Breast epithelium (tissue), 3 donors: ENCODE measurements at regions not wholly inside any gene's neighbourhood (a gene's known extent, or its start where the extent isn't known, plus 50 kb on each side); places are given as distances from the start of the nearest gene placed in this dataset.

ENCODE experiments used
- POLR2A ChIP-seq: fragments of 450-650 bp; IDR thresholded peaks from one replicate; pipeline ENCODE4 v1.6.1; 2016; ENCODE audit warnings: antibody characterized with exemption, mild to moderate bottlenecking, moderate library complexity
- TF ChIP-seq, protein P1 (sequence below), 3 donors: fragments of 450-650 bp; IDR thresholded peaks; one replicate each; pipeline ENCODE4 v1.5.1; 2016 to 2017; ENCODE audit warnings: antibody characterized with exemption in 3 of 3, mild to moderate bottlenecking in 3 of 3, moderate library complexity in 3 of 3

DNA sequence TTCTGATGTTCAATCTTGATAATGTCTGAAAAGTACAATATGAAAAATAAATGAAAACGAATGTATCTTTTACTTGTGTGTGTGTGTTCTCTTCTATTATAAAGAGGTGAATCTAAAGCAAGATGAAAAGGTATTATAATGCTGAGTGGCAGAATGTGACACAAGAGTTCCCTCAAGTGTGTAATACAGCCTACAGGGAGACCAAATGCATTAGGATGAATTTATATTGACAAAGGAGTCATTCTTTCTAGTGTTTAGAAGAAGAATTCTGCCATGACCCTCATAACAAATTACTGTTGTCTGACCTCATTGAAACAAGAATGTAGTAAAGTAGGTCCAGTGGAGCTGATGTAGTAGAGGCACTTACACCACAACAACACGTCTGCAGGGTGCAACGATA, 1119.0 kb upstream of the CDH10 start:
- TF ChIP-seq, protein P1, sequence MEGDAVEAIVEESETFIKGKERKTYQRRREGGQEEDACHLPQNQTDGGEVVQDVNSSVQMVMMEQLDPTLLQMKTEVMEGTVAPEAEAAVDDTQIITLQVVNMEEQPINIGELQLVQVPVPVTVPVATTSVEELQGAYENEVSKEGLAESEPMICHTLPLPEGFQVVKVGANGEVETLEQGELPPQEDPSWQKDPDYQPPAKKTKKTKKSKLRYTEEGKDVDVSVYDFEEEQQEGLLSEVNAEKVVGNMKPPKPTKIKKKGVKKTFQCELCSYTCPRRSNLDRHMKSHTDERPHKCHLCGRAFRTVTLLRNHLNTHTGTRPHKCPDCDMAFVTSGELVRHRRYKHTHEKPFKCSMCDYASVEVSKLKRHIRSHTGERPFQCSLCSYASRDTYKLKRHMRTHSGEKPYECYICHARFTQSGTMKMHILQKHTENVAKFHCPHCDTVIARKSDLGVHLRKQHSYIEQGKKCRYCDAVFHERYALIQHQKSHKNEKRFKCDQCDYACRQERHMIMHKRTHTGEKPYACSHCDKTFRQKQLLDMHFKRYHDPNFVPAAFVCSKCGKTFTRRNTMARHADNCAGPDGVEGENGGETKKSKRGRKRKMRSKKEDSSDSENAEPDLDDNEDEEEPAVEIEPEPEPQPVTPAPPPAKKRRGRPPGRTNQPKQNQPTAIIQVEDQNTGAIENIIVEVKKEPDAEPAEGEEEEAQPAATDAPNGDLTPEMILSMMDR (IDR thresholded peaks at IDR 0.05), result no peak
- no peak for TF ChIP-seq POLR2A
